GM12864 (cell line): ENCODE measurements at regions not wholly inside any gene's neighbourhood (a gene's known extent, or its start where the extent isn't known, plus 50 kb on each side); places are given as distances from the start of the nearest gene placed in this dataset.

Experiments
- DNase-seq: peaks from one replicate; pipeline ENCODE4 v3.0.0-alpha.2; 2011; ENCODE audit warnings: low read depth
- H3K4me3 ChIP-seq: 2 replicates; pipeline ENCODE4 v1.5.1; 2011; ENCODE audit warnings: mild to moderate bottlenecking, low read depth, low read length, control low read depth
- CTCF ChIP-seq: IDR thresholded peaks from 2 replicates; pipeline ENCODE4 v1.5.1; 2011; ENCODE audit warnings: low read depth, mild to moderate bottlenecking, moderate library complexity, low read length, control low read depth, inconsistent platforms; ENCODE audit errors: missing control alignments

GRCh38 chr4:137106733-137107132 is 425.6 kb downstream of the PCDH18 start:
- TF ChIP-seq CTCF, result no peak
- no peak overlapping the region for H3K4me3 ChIP-seq
- no peak for DNase-seq

- TF ChIP-seq CTCF, result no peak
- DNase-seq, result no peak
Observed at GRCh38 chr4:137106287-137106686, 426.0 kb downstream of the PCDH18 start.

GRCh38 chr4:137090951-137091350 is 441.3 kb downstream of the PCDH18 start:
- no peak overlapping the region for H3K4me3 ChIP-seq
- DNase-seq, result no peak

More at GRCh38 chr4:137106287-137106686, 426.0 kb downstream of the PCDH18 start:
- no peak overlapping the region for H3K4me3 ChIP-seq

GRCh38 chr4:137083571-137084135 is 448.6 kb downstream of the PCDH18 start:
- no peak for DNase-seq
- no peak overlapping the region for H3K4me3 ChIP-seq
- no peak for TF ChIP-seq CTCF

More at GRCh38 chr4:137090951-137091350, 441.3 kb downstream of the PCDH18 start:
- TF ChIP-seq CTCF, result no peak

GRCh38 chr4:137082061-137082460 is 450.2 kb downstream of the PCDH18 start:
- DNase-seq, result no peak
- H3K4me3 ChIP-seq, result no peak overlapping the region
- TF ChIP-seq CTCF, result no peak

- DNase-seq, result no peak
- no peak for TF ChIP-seq CTCF
- H3K4me3 ChIP-seq, result no peak overlapping the region
Observed at GRCh38 chr4:137076908-137077307, 455.4 kb downstream of the PCDH18 start.

- TF ChIP-seq CTCF, result no peak
- no peak overlapping the region for H3K4me3 ChIP-seq
Observed at GRCh38 chr4:137075586-137075985, 456.7 kb downstream of the PCDH18 start.

More at GRCh38 chr4:137075586-137075985, 456.7 kb downstream of the PCDH18 start:
- no peak for DNase-seq
